PFSK-1 (cell line): ENCODE measurements at regions not wholly inside any gene's neighbourhood (a gene's known extent, or its start where the extent isn't known, plus 50 kb on each side); places are given as distances from the start of the nearest gene placed in this dataset.

ENCODE experiments used
- FOXP2 ChIP-seq: optimal IDR thresholded peaks from 2 replicates; pipeline ENCODE3; 2011; ENCODE audit warnings: borderline replicate concordance, control low read depth, inconsistent platforms; ENCODE audit not compliant: insufficient read depth; ENCODE audit errors: extremely low read length, extremely low read depth
- POLR2AphosphoS5 ChIP-seq: IDR thresholded peaks from 2 replicates; pipeline ENCODE4 v1.6.1; 2012; ENCODE audit warnings: low read depth, mild to moderate bottlenecking, control low read depth, low read length, moderate library complexity
- SIN3A ChIP-seq: IDR thresholded peaks from 2 replicates; pipeline ENCODE4 v1.6.1; 2012; ENCODE audit warnings: mild to moderate bottlenecking, low read length, moderate library complexity, borderline replicate concordance; ENCODE audit not compliant: insufficient read depth
- TAF1 ChIP-seq: IDR thresholded peaks from 2 replicates; pipeline ENCODE4 v1.6.1; 2012; ENCODE audit warnings: low read length, control low read depth, borderline replicate concordance; ENCODE audit not compliant: insufficient read depth
- TF ChIP-seq, protein P1 (sequence below), 2 experiments: IDR thresholded peaks; 2 replicates each; pipeline versions ENCODE4 v1.6.1 to v1.8.0; 2011 to 2012; ENCODE audit warnings: low read depth in 2 of 2, low read length in 2 of 2, control low read depth in 1 of 2, inconsistent platforms in 1 of 2, mild to moderate bottlenecking in 1 of 2, moderate library complexity in 1 of 2; ENCODE audit not compliant: insufficient read depth in 1 of 2

GRCh38 chr20:5372371-5372770 lies 55.6 kb upstream of the PROKR2 start:
- TF ChIP-seq POLR2AphosphoS5: no peak
- no peak for TF ChIP-seq SIN3A
- TF ChIP-seq FOXP2: no peak
- TF ChIP-seq TAF1: no peak
- TF ChIP-seq, protein P1, sequence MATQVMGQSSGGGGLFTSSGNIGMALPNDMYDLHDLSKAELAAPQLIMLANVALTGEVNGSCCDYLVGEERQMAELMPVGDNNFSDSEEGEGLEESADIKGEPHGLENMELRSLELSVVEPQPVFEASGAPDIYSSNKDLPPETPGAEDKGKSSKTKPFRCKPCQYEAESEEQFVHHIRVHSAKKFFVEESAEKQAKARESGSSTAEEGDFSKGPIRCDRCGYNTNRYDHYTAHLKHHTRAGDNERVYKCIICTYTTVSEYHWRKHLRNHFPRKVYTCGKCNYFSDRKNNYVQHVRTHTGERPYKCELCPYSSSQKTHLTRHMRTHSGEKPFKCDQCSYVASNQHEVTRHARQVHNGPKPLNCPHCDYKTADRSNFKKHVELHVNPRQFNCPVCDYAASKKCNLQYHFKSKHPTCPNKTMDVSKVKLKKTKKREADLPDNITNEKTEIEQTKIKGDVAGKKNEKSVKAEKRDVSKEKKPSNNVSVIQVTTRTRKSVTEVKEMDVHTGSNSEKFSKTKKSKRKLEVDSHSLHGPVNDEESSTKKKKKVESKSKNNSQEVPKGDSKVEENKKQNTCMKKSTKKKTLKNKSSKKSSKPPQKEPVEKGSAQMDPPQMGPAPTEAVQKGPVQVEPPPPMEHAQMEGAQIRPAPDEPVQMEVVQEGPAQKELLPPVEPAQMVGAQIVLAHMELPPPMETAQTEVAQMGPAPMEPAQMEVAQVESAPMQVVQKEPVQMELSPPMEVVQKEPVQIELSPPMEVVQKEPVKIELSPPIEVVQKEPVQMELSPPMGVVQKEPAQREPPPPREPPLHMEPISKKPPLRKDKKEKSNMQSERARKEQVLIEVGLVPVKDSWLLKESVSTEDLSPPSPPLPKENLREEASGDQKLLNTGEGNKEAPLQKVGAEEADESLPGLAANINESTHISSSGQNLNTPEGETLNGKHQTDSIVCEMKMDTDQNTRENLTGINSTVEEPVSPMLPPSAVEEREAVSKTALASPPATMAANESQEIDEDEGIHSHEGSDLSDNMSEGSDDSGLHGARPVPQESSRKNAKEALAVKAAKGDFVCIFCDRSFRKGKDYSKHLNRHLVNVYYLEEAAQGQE (IDR thresholded peaks at IDR 0.05; ENCODE audit: insufficient read depth in 1 of 2, low read depth in 2 of 2, low read length in 2 of 2): no peak

- no peak for TF ChIP-seq SIN3A
- TF ChIP-seq, protein P1 (IDR thresholded peaks at IDR 0.05; ENCODE audit: insufficient read depth in 1 of 2, low read depth in 2 of 2, low read length in 2 of 2): no peak
- no peak for TF ChIP-seq TAF1
- TF ChIP-seq FOXP2: no peak
- TF ChIP-seq POLR2AphosphoS5: no peak
Measured at GRCh38 chr20:5369629-5370028, 52.9 kb upstream of the PROKR2 start.
